CD4-positive, alpha-beta T cell (primary cell): ENCODE measurements at regions not wholly inside any gene's neighbourhood (a gene's known extent, or its start where the extent isn't known, plus 50 kb on each side); places are given as distances from the start of the nearest gene placed in this dataset.

Experiments
- ATAC-seq: fragments of 200-7000 bp; cut with Tn5 transposase; one replicate; pipeline ENCODE4 v1.10.0; 2022; ENCODE audit warnings: mild to moderate bottlenecking; ENCODE audit not compliant: poor library complexity
- CTCF ChIA-PET: fragments of 350-600 bp; sonication (Branson Sonifier 250); formaldehyde crosslinking; loops from one replicate; lab custom pipeline; 2021; ENCODE audit warnings: antibody characterized with exemption, inconsistent platforms; lab: Charles Lee
- POLR2A ChIA-PET: fragments of 350-600 bp; sonication (Branson Sonifier 250); formaldehyde crosslinking; loops from one replicate; lab custom pipeline; 2021; ENCODE audit warnings: antibody characterized with exemption, inconsistent platforms; lab: Charles Lee
- DNase-seq, 14 experiments: peaks; one replicate each; pipeline ENCODE4 v3.0.0-alpha.2; 2013 to 2020; ENCODE audit warnings: mixed read lengths in 2 of 14
- H3K27ac ChIP-seq, 2 donors: one replicate each; pipeline versions ENCODE4 v1.5.1 to v1.7.0; 2013; ENCODE audit warnings: low read length in 2 of 2, low read depth in 1 of 2, mild to moderate bottlenecking in 1 of 2
- H3K27me3 ChIP-seq, 2 experiments: 1 replicate in 1 of 2; 2 replicates in 1 of 2; pipeline versions ENCODE4 v1.6.1 to v1.7.0; 2013; ENCODE audit warnings: low read length in 2 of 2, control low read depth in 1 of 2, mild to moderate bottlenecking in 1 of 2, moderate library complexity in 1 of 2; ENCODE audit not compliant: insufficient read depth in 2 of 2, control insufficient read depth in 1 of 2
- H3K36me3 ChIP-seq: one replicate; pipeline ENCODE4 v1.6.1; 2013; ENCODE audit warnings: low read length, control low read depth; ENCODE audit not compliant: insufficient read depth
- H3K4me1 ChIP-seq: one replicate; pipeline ENCODE4 v1.6.1; 2013; ENCODE audit warnings: low read length, control low read depth; ENCODE audit not compliant: insufficient read depth
- H3K4me3 ChIP-seq: one replicate; pipeline ENCODE4 v1.5.1; 2013; ENCODE audit warnings: mild to moderate bottlenecking, low read length, moderate library complexity
- H3K9me3 ChIP-seq, 2 experiments: 1 replicate in 1 of 2; 2 replicates in 1 of 2; pipeline versions ENCODE4 v1.6.1 to v1.7.0; 2013; ENCODE audit warnings: low read length in 2 of 2, mild to moderate bottlenecking in 2 of 2, control low read depth in 1 of 2, moderate library complexity in 1 of 2; ENCODE audit not compliant: control insufficient read depth in 1 of 2, insufficient read depth in 1 of 2
- H3K27ac Mint-ChIP-seq: one replicate; pipeline ENCODE4 v1.8.0; 2020; ENCODE audit warnings: mixed read lengths
- H3K27me3 Mint-ChIP-seq: one replicate; pipeline ENCODE4 v1.8.0; 2021; ENCODE audit warnings: mixed read lengths
- H3K36me3 Mint-ChIP-seq: one replicate; pipeline ENCODE4 v1.8.0; 2021; ENCODE audit warnings: low read depth, mixed read lengths
- H3K4me1 Mint-ChIP-seq: one replicate; pipeline ENCODE4 v1.8.0; 2021; ENCODE audit warnings: low read depth, mixed read lengths
- H3K4me3 Mint-ChIP-seq: one replicate; pipeline ENCODE4 v1.8.0; 2020; ENCODE audit warnings: mild to moderate bottlenecking, mixed read lengths
- H3K9me3 Mint-ChIP-seq: one replicate; pipeline ENCODE4 v1.8.0; 2020; ENCODE audit warnings: mixed read lengths
- CTCF ChIP-seq: fragments of 200-600 bp; IDR thresholded peaks from one replicate; pipeline ENCODE4 v1.8.0; 2022; ENCODE audit warnings: antibody characterized with exemption, mild to moderate bottlenecking
- intact Hi-C, 2 experiments: fragments of 100-400 bp; cut with DNase I in 1 of 2; cut with micrococcal nuclease in 1 of 2; formaldehyde crosslinking; loops; one replicate each; pipeline versions ENCODE4 v1.15.1 to v1.9.0; 2023 to 2025; cut with DNase I, micrococcal nuclease

- Mint-ChIP-seq H3K4me1 (no peaks in the 10 kb centered on the region), H3K4me3 (no peak overlapping the region), H3K27ac (no peak overlapping the region), H3K36me3 (no peaks in the 10 kb centered on the region), H3K9me3 (peaks cover 7% of the 10 kb centered on the region), H3K27me3 (no peaks in the 10 kb centered on the region)
- no peaks in the 10 kb centered on the region for H3K4me1 ChIP-seq
- H3K36me3 ChIP-seq: no peaks in the 10 kb centered on the region
- H3K9me3 ChIP-seq: no peaks in the 10 kb centered on the region
- POLR2A ChIA-PET: no interaction called here
- TF ChIP-seq CTCF: no peak
- CTCF ChIA-PET: no interaction called here
- H3K4me3 ChIP-seq: no peak overlapping the region
- no peaks in the 10 kb centered on the region for H3K27me3 ChIP-seq
- H3K27ac ChIP-seq: no peak overlapping the region
- no peak for ATAC-seq
- intact Hi-C loops: no loop called here
- DNase-seq: no peak
Observed at GRCh38 chr2:22279541-22279940, 1105.4 kb upstream of the KLHL29 start.

- ChIA-PET CTCF (no interaction called here), POLR2A (no interaction called here)
- H3K4me1 ChIP-seq: no peaks in the 10 kb centered on the region
- no peak overlapping the region for H3K27ac Mint-ChIP-seq
- no peaks in the 10 kb centered on the region for H3K27me3 Mint-ChIP-seq
- H3K36me3 ChIP-seq: no peaks in the 10 kb centered on the region
- H3K36me3 Mint-ChIP-seq: no peaks in the 10 kb centered on the region
- no peak overlapping the region for H3K27ac ChIP-seq
- no peaks in the 10 kb centered on the region for H3K4me1 Mint-ChIP-seq
- H3K9me3 Mint-ChIP-seq: peaks cover 7% of the 10 kb centered on the region
- no peak overlapping the region for H3K4me3 Mint-ChIP-seq
- DNase-seq (peak in 2 of 14 experiments; percentile 9 to 10), ATAC-seq (no peak)
- no peak overlapping the region for H3K4me3 ChIP-seq
- intact Hi-C loops: no loop called here
- TF ChIP-seq CTCF: no peak
- no peaks in the 10 kb centered on the region for H3K9me3 ChIP-seq
- no peaks in the 10 kb centered on the region for H3K27me3 ChIP-seq
Observed at GRCh38 chr2:22281033-22281432, 1103.9 kb upstream of the KLHL29 start.

- H3K27me3 Mint-ChIP-seq: no peaks in the 10 kb centered on the region
Observed at GRCh38 chr2:22282220-22282619, 1102.8 kb upstream of the KLHL29 start.

More at GRCh38 chr2:22282220-22282619, 1102.8 kb upstream of the KLHL29 start:
- Histone ChIP-seq H3K36me3 (no peaks in the 10 kb centered on the region), H3K4me1 (no peaks in the 10 kb centered on the region), H3K27ac (no peak overlapping the region), H3K4me3 (no peak overlapping the region), H3K27me3 (no peaks in the 10 kb centered on the region), H3K9me3 (no peaks in the 10 kb centered on the region)
- CTCF ChIA-PET: no interaction called here
- Mint-ChIP-seq H3K4me1 (no peaks in the 10 kb centered on the region), H3K36me3 (no peaks in the 10 kb centered on the region), H3K27ac (no peak overlapping the region), H3K9me3 (peaks cover 2% of the 10 kb centered on the region), H3K4me3 (no peak overlapping the region)
- intact Hi-C loops: no loop called here
- no peak for TF ChIP-seq CTCF
- ATAC-seq (no peak), DNase-seq (no peak)
- POLR2A ChIA-PET: no interaction called here
